Loucy (cell line): ENCODE measurements at regions not wholly inside any gene's neighbourhood (a gene's known extent, or its start where the extent isn't known, plus 50 kb on each side); places are given as distances from the start of the nearest gene placed in this dataset.

Source experiments
- EZH2phosphoT487 ChIP-seq: fragments of 200-600 bp; IDR thresholded peaks from 2 replicates; pipeline ENCODE4 v1.6.1; 2018; ENCODE audit warnings: antibody characterized with exemption, mild to moderate bottlenecking, moderate library complexity, borderline replicate concordance
- TF ChIP-seq, protein P1 (sequence below): fragments of 200-600 bp; sonication (generic); conservative IDR thresholded peaks from 2 replicates; pipeline ENCODE4 v1.5.1; 2014; ENCODE audit warnings: mild to moderate bottlenecking, antibody characterized with exemption, low read length

DNA sequence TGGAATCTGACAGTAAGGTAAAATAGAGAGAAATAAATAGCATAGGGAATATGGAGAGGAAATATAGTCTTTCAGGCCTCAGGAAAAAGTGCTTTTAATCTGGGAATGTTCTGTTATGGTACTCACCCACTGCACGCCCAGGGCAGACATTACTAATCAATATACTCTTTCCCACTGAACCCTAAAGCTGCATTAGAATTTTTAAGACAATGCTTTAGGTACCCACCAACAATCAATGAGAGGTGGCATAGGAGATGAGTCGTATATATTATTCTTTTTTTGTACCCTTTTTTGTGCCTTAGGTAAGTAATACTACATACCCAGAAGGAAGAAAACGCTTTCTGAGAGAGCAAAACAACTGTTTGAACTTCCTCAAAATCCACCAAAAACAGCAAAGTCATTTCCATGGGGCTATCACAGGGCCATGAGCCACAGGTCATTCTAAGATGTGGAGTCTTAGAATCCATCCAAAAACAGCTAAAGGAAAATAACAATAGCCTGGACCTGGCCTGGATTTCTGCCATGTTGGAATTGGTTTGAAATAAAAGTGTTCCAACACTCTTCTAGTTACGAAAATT, 542.1 kb downstream of the XYLT1 start:
- TF ChIP-seq, protein P1, sequence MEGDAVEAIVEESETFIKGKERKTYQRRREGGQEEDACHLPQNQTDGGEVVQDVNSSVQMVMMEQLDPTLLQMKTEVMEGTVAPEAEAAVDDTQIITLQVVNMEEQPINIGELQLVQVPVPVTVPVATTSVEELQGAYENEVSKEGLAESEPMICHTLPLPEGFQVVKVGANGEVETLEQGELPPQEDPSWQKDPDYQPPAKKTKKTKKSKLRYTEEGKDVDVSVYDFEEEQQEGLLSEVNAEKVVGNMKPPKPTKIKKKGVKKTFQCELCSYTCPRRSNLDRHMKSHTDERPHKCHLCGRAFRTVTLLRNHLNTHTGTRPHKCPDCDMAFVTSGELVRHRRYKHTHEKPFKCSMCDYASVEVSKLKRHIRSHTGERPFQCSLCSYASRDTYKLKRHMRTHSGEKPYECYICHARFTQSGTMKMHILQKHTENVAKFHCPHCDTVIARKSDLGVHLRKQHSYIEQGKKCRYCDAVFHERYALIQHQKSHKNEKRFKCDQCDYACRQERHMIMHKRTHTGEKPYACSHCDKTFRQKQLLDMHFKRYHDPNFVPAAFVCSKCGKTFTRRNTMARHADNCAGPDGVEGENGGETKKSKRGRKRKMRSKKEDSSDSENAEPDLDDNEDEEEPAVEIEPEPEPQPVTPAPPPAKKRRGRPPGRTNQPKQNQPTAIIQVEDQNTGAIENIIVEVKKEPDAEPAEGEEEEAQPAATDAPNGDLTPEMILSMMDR: no peak
- TF ChIP-seq EZH2phosphoT487: no peak
